ENCODE measurements at regions not wholly inside any gene's neighbourhood (a gene's known extent, or its start where the extent isn't known, plus 50 kb on each side); places are given as distances from the start of the nearest gene placed in this dataset.
A peak's percentile ranks its signal among the peaks of the same experiment; 100 is the strongest.

- Histone ChIP-seq H3K4me2 (peak overlapping the region; percentile 82), H3K4me1 (peaks cover 70% of the 10 kb centered on the region), H3K4me3 (peak overlapping the region; percentile 54; the same call in 2 of the 3 replicates), H3K27ac (peak overlapping the region; percentile 93 to 99), H3K9me3 (peaks cover 5% of the 10 kb centered on the region; the same call in 2 of the 3 replicates)
- ATAC-seq, result peak; percentile 78 to 88
- WGBS (ENCODE audit: missing lambda C conversion rate), result 1% methylated on average over 5 of the region's 5 CpGs
- peak; percentile 80 to 96 for DNase-seq (ENCODE audit: low read depth in 1 of 2, low spot score in 1 of 2)
- FAIRE-seq, result peak; percentile 98
- ChIA-PET POLR2A (interaction anchor here (0.6 to 3.2 kb wide), 7 partner anchors 9 to 504 kb away, joined by 3 to 27 read pairs (median 5); no protein-coding TSS in a partner anchor), CTCF (interaction anchor here (0.6 to 3.7 kb wide), 3 partner anchors 51 to 549 kb away, joined by 3 to 18 read pairs (median 3); no protein-coding TSS in a partner anchor)
- TF ChIP-seq TFCP2L1 (CRISPR knock-in tag; IDR thresholded peaks at IDR 0.05) (no peak), USF2 (IDR thresholded peaks at IDR 0.05) (no peak), NPAS2 (CRISPR knock-in tag; IDR thresholded peaks at IDR 0.05; ENCODE audit: borderline replicate concordance) (no peak), HMGXB4 (CRISPR knock-in tag; IDR thresholded peaks at IDR 0.05; ENCODE audit: borderline replicate concordance) (no peak), RNF2 (IDR thresholded peaks at IDR 0.05; ENCODE audit: borderline replicate concordance, low read depth) (no peak), PHF8 (IDR thresholded peaks at IDR 0.05; ENCODE audit: borderline replicate concordance, low read depth) (no peak), TP53 (CRISPR knock-in tag; IDR thresholded peaks at IDR 0.05) (no peak), PBX3 (IDR thresholded peaks at IDR 0.05) (peak; percentile 80), HOXA7 (CRISPR knock-in tag; IDR thresholded peaks at IDR 0.05) (no peak), HEYL (CRISPR knock-in tag; IDR thresholded peaks at IDR 0.05) (no peak), RCOR1 (IDR thresholded peaks at IDR 0.05; ENCODE audit: low read depth, low read length) (no peak), CTCF (IDR thresholded peaks at IDR 0.05) (no peak), RFX5 (IDR thresholded peaks at IDR 0.05) (no peak), CBX8 (IDR thresholded peaks at IDR 0.05) (no peak), NFE2L2 (conservative IDR thresholded peaks at IDR 0.05; ENCODE audit: low read length) (0 out of 2 replicates have a peak, but pooled peaks have one; percentile 23), EP300 (IDR thresholded peaks at IDR 0.05) (peak; percentile 92 to 97), RARB (CRISPR knock-in tag; IDR thresholded peaks at IDR 0.05) (peak; percentile 26; the same call in 1 of the 2 replicates), ATOH8 (CRISPR knock-in tag; IDR thresholded peaks at IDR 0.05; ENCODE audit: low read depth) (no peak), ZFP36 (IDR thresholded peaks at IDR 0.05; ENCODE audit: borderline replicate concordance, partially characterized antibody) (no peak), HES2 (IDR thresholded peaks at IDR 0.05) (no peak), ZNF302 (CRISPR knock-in tag; IDR thresholded peaks at IDR 0.05) (no peak), POLR2AphosphoS2 (conservative IDR thresholded peaks at IDR 0.05; ENCODE audit: low read length) (no peak), KDM5A (IDR thresholded peaks at IDR 0.05) (no peak), NR3C1 (IDR thresholded peaks at IDR 0.05) (no peak), SREBF2 (IDR thresholded peaks at IDR 0.05) (no peak), HOXB5 (CRISPR knock-in tag; IDR thresholded peaks at IDR 0.05) (peak; percentile 93), HDAC2 (IDR thresholded peaks at IDR 0.05) (no peak), FOSL2 (IDR thresholded peaks at IDR 0.05) (peak; percentile 90), FOSL2 (CRISPR knock-in tag; IDR thresholded peaks at IDR 0.05) (peak; percentile 96), CBX2 (IDR thresholded peaks at IDR 0.05; ENCODE audit: borderline replicate concordance, low read depth) (no peak), JUNB (IDR thresholded peaks at IDR 0.05) (peak; percentile 96), FOSB (CRISPR knock-in tag; IDR thresholded peaks at IDR 0.05) (no peak), EHMT2 (IDR thresholded peaks at IDR 0.05; ENCODE audit: low read depth) (no peak), CHD2 (IDR thresholded peaks at IDR 0.05; ENCODE audit: low read length, partially characterized antibody) (peak; percentile 39), POLR2A (IDR thresholded peaks at IDR 0.05; ENCODE audit: low read length) (no peak), EHF (CRISPR knock-in tag; IDR thresholded peaks at IDR 0.05) (no peak), SMC3 (IDR thresholded peaks at IDR 0.05) (peak; percentile 69), CEBPB (IDR thresholded peaks at IDR 0.05) (peak in 1 of 2 experiments; percentile 74; a peak in 2 of 4 replicates)
These were observed 219.8 kb downstream of the ZNF674 start for GRCh38 chrX:46325312-46325877.
